Right lobe of liver (tissue), 6 donors: ENCODE measurements at regions not wholly inside any gene's neighbourhood (a gene's known extent, or its start where the extent isn't known, plus 50 kb on each side); places are given as distances from the start of the nearest gene placed in this dataset.

Source experiments
- ATAC-seq, 4 donors: fragments of 200-7000 bp; cut with Tn5 transposase; one replicate each; pipeline ENCODE4 v1.9.1; 2020; ENCODE audit warnings: mild to moderate bottlenecking in 4 of 4, moderate library complexity in 4 of 4
- DNase-seq, 3 donors: peaks; one replicate each; pipeline ENCODE4 v3.0.0-alpha.2; 2020
- H3K27ac ChIP-seq, 3 donors: fragments of 200-600 bp; one replicate each; pipeline ENCODE4 v1.8.0; 2022
- H3K27me3 ChIP-seq, 2 donors: fragments of 200-600 bp; one replicate each; pipeline ENCODE4 v1.8.0; 2022
- H3K36me3 ChIP-seq, 4 donors: fragments of 200-600 bp; sonication (generic) in 1 of 4; one replicate each; pipeline versions ENCODE4 v1.5.1 to v1.8.0; 2017 to 2022; ENCODE audit warnings: control low read depth in 1 of 4
- H3K4me1 ChIP-seq, 4 donors: fragments of 200-600 bp; sonication (generic) in 1 of 4; one replicate each; pipeline versions ENCODE4 v1.5.1 to v1.8.0; 2017 to 2022; ENCODE audit warnings: control low read depth in 1 of 4
- H3K4me3 ChIP-seq, 3 donors: fragments of 200-600 bp; one replicate each; pipeline ENCODE4 v1.8.0; 2022
- H3K9me3 ChIP-seq, 4 donors: fragments of 200-600 bp; sonication (generic) in 1 of 4; one replicate each; pipeline versions ENCODE4 v1.5.1 to v1.8.0; 2017 to 2022; ENCODE audit warnings: control low read depth in 1 of 4
- CTCF ChIP-seq, 4 donors: fragments of 200-600 bp in 3 of 4; fragments of 450-650 bp in 1 of 4; IDR thresholded peaks; one replicate each; pipeline versions ENCODE4 v1.5.1 to v1.8.0; 2016 to 2022; ENCODE audit warnings: antibody characterized with exemption in 4 of 4, mild to moderate bottlenecking in 2 of 4
- POLR2A ChIP-seq: fragments of 450-650 bp; IDR thresholded peaks from one replicate; pipeline ENCODE4 v1.6.1; 2017; ENCODE audit warnings: antibody characterized with exemption, mild to moderate bottlenecking
- WGBS: methylation state at CpG from one replicate; pipeline ENCODE4 v1.1.6; 2018; ENCODE audit warnings: low coverage, low lambda C conversion rate; ENCODE audit not compliant: insufficient coverage; ENCODE audit errors: missing lambda C conversion rate; 5-methylcytosine and 5-hydroxymethylcytosine counted together
- intact Hi-C, 2 donors: fragments of 100-400 bp; cut with DNase I; formaldehyde crosslinking; loops; one replicate each; pipeline versions ENCODE4 v1.11.2 to v1.14.1; 2022
- donor health status: DM: no; HTN: yes; CAD: no.
- donor health status: DM: no; HTN: no; CAD: no.
- donor health status: DM: no; HTN: no; CAD: no.
- donor health status: DM: no; HTN: yes; CAD: no.
- donor health status: DM: no; HTN: yes; CAD: no.

DNA sequence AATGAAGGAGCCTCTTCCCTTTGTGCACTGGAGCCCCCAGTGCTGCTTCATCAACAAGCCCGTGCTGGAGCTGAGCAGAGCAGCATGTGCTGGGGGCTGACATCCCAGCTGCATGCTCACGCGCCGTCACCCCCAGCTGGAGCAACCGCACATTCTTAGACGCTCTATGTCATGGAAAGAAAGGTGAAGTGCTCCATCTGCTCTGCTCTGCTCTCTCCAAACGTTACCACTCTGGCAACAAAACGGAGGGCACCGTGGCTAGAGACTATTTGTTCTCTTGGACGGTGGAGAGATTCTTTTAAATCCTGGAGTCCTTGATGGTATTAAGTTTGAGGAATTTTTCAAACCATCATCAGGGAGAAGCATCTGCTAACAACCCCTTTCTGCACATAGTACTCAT lies 208.4 kb downstream of the C12orf75 start:
- no peak overlapping the region for H3K27ac ChIP-seq
- no peaks in the 10 kb centered on the region for H3K36me3 ChIP-seq
- TF ChIP-seq POLR2A: no peak
- no peak for TF ChIP-seq CTCF (IDR thresholded peaks at IDR 0.05)
- H3K4me1 ChIP-seq: no peaks in the 10 kb centered on the region
- ATAC-seq (no peak), DNase-seq (no peak)
- intact Hi-C loops: no loop called here
- WGBS: 80% methylated on average over 2 of the region's 10 CpGs
- no peaks in the 10 kb centered on the region for H3K27me3 ChIP-seq
- H3K9me3 ChIP-seq: no peaks in the 10 kb centered on the region
- no peak overlapping the region for H3K4me3 ChIP-seq

DNA sequence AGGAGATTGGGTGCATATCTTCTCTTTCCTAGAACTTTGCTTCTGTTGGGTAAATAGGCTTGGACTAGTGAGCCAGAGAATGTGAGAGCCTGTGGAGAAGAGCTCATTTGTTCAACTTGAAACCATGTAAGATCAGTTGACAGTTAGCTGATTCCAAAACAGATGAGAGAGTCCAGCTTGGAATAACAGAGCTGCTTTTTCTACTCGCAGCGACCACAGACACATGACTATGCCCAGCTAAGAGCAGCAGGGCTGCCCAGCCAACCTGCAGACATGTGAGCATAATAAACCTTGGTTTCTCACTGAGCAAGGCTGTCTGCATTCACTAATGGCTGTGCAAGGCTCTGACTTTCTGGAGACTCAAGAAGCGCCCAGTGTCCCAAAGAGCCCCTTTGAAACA lies 209.2 kb downstream of the C12orf75 start:
- Histone ChIP-seq H3K36me3 (no peaks in the 10 kb centered on the region), H3K9me3 (no peaks in the 10 kb centered on the region), H3K4me1 (no peaks in the 10 kb centered on the region), H3K27me3 (no peaks in the 10 kb centered on the region), H3K27ac (no peak overlapping the region), H3K4me3 (no peak overlapping the region)
- DNase-seq: no peak
- intact Hi-C loops: no loop called here
- ATAC-seq: no peak
- WGBS: no CpG with 5 or more reads among the region's 3 CpGs
- TF ChIP-seq CTCF (IDR thresholded peaks at IDR 0.05) (no peak), POLR2A (no peak)

GRCh38 chr12:105547786-105548185 lies 217.3 kb downstream of the C12orf75 start:
- TF ChIP-seq CTCF (IDR thresholded peaks at IDR 0.05) (no peak), POLR2A (no peak)
- H3K4me3 ChIP-seq: no peak overlapping the region
- DNase-seq (no peak), ATAC-seq (no peak)
- no peaks in the 10 kb centered on the region for H3K36me3 ChIP-seq
- H3K9me3 ChIP-seq: no peaks in the 10 kb centered on the region
- intact Hi-C loops: no loop called here
- 49% methylated on average over 2 of the region's 3 CpGs for WGBS
- no peaks in the 10 kb centered on the region for H3K4me1 ChIP-seq
- no peaks in the 10 kb centered on the region for H3K27me3 ChIP-seq
- no peak overlapping the region for H3K27ac ChIP-seq

DNA sequence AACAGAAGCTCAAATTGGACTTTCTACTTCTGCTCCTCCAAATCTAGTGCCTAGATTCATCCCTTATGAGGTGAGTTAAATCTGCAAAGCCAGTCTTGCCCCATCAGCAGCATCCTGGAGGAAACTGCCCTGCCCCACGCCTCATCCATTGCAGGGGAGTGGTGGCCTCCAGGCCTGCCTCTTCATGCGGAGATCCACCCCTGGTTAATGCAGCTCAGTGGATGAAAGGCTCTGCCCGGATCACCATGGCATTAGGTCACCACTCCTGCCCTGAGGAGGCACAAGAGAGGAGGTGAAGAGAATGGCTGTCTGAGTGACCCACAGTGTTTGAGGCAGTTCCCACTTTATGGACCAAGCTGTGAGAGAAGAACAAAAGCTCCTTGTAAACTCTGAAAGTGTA lies 218.1 kb downstream of the C12orf75 start:
- DNase-seq (no peak), ATAC-seq (no peak)
- 83% methylated on average over 1 of the region's 3 CpGs for WGBS
- TF ChIP-seq CTCF (IDR thresholded peaks at IDR 0.05): no peak
- TF ChIP-seq POLR2A: no peak
- Histone ChIP-seq H3K4me3 (no peak overlapping the region), H3K4me1 (no peaks in the 10 kb centered on the region), H3K36me3 (no peaks in the 10 kb centered on the region), H3K27ac (no peak overlapping the region), H3K27me3 (no peaks in the 10 kb centered on the region), H3K9me3 (no peaks in the 10 kb centered on the region)
- intact Hi-C loops: no loop called here

GRCh38 chr12:105552056-105552455 lies 221.6 kb downstream of the C12orf75 start:
- no peak for ATAC-seq
- H3K4me3 ChIP-seq: no peak overlapping the region
- H3K4me1 ChIP-seq: no peaks in the 10 kb centered on the region
- H3K9me3 ChIP-seq: no peaks in the 10 kb centered on the region
- DNase-seq: no peak
- intact Hi-C loops: no loop called here
- H3K27ac ChIP-seq: no peak overlapping the region
- no peaks in the 10 kb centered on the region for H3K36me3 ChIP-seq
- TF ChIP-seq POLR2A (no peak), CTCF (IDR thresholded peaks at IDR 0.05) (no peak)
- H3K27me3 ChIP-seq: no peaks in the 10 kb centered on the region
